NCI-H2196 (cell line): ENCODE measurements at regions not wholly inside any gene's neighbourhood (a gene's known extent, or its start where the extent isn't known, plus 50 kb on each side); places are given as distances from the start of the nearest gene placed in this dataset.

ENCODE experiments used
- DNase-seq: peaks from one replicate; lab custom pipeline; 2025; ENCODE audit not compliant: unreplicated experiment; lab: John Stamatoyannopoulos, UW

GRCh38 chr1:14180738-14181137 is 417.7 kb upstream of the KAZN start:
- DNase-seq: no peak

- DNase-seq: no peak
Observed at GRCh38 chr1:14181191-14181795, 417.2 kb upstream of the KAZN start.

- DNase-seq: no peak
Observed at GRCh38 chr1:14182856-14183255, 415.6 kb upstream of the KAZN start.

GRCh38 chr1:14183329-14183728 is 415.2 kb upstream of the KAZN start:
- DNase-seq: no peak

- DNase-seq: no peak
Observed at GRCh38 chr1:14184454-14184853, 414.0 kb upstream of the KAZN start.

- no peak for DNase-seq
Observed at GRCh38 chr1:14189381-14189780, 409.1 kb upstream of the KAZN start.

DNA sequence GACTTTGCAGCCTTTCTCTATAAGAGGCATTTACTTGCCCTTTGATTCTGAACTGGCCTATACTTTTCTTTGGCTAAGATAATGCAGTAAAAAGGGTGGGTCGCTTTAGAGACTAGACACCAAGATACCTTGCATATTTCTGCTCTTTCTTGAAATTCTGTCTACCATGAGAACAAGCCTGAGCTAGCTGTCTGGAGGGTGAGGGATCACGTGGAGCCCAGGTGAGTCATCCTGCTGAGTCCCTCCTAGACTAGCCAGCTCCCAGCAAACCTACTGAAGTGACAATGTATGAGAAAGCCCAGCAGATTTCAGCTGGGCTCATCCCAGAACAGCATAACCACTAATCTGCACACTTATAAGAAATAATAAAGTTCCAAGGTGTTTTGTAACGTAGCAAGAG is 408.0 kb upstream of the KAZN start:
- no peak for DNase-seq

DNA sequence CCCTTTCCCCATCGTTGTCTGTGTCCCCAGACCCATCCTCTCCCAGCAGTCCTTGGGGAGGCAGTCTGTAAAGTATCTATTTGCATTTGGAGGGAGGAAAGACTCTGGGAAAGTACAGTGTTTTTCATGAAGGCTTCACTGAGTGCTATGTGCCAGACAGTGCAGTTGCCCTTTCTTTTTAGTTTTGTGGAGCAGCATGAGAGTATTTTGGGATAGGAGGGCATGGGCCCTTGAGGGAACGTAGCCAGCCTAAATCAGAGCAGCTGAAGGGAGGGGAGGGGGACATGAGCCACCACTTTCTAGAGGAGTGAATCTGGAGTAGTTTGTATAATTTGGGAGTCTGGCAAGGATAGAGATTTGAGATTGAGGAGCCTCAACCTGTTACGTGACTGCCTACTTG is 404.0 kb upstream of the KAZN start:
- no peak for DNase-seq

GRCh38 chr1:14205066-14205465 is 393.4 kb upstream of the KAZN start:
- DNase-seq: no peak

DNA sequence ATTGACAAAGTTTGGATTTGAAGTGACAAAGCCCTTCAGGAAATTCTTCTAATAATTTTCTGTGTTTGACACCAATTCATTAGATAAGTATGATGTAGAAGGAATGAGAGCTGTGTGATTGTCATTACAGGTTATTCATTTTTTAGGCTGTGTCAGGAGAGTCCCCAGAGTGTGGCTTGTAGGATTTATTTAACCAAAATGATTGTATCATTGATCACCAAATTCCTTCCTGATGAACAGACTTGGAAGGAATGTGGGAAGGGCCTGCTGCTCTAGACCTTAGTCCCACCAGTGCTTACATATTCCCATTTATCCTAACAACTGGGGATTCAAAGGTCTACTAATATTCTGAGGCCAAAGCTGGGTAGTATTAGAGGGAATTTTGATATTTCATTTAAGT is 383.3 kb upstream of the KAZN start:
- no peak for DNase-seq

DNA sequence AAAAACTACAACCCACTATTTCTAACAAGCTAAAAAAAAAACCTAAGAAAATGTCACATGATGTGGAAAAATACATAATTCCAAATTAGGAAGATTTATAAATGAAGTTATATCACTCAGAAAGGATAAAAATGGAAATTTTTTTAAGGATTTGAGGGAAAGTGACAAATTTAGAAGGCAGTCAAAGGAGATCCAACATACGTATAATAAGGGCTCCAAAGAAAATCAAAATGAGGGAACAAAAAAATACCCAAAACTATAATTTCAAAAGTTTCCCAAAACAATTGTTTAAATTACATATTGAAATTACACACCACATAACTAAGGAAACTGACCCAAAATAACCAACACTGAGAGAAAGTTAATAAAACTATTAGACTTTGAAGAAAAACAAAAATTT is 381.1 kb upstream of the KAZN start:
- no peak for DNase-seq

DNA sequence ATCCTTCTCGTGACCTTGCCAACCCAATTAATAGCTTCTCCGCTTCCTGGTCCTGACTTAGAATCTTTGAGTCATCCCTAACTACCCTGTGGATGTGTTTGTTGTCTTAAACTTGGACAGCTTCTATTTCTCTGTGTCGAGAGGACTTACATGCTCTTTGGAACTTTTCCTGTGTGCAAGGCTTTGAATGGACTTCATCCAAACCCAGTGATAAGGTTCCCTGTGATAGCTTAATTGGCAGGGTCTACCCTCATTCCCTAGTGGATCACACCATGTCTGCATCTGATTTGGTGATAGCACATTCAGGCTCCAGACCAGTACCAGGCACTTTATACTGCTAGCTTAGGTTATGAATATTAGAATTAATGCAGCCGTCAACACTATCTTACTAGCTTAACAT is 378.2 kb upstream of the KAZN start:
- DNase-seq: no peak

GRCh38 chr1:14220811-14221210 is 377.7 kb upstream of the KAZN start:
- no peak for DNase-seq

DNA sequence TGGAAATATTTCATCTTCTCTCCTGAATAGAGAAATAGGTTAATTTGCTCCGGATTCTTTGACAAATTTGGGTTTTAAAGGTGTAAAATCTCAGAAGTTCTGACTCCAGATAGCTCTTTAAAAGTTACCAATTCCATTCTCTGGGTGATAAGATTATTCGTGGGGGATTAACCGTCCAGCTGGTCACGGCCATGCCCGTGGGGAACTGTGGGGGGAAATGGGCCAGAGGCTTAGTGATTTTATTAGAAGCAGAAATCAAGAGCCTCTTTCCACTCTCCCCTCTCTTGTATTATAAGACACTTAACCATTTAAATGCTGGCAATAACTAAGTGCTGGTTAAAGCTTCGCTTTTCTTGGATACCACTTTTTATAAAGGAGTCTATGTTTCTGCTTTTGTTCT is 376.4 kb upstream of the KAZN start:
- DNase-seq: no peak

DNA sequence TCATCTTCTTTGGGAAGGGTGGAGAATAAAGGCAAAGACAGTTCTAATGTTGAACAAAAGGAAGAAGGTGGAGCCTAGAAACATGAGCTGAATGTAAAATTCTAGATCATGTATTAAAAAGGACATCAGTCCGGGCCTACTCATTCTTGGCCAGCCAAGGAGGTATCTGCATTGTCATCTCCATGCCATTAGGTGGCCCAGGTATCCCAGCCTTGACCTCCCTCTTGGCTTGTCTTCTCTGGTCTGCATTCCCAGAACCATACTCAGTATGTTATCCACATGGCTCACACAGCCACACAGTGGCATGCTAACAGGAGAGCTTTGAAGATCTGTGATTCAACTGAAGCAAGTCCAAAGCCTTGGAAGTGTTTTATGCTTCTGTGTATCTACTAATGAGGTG is 369.8 kb upstream of the KAZN start:
- DNase-seq: no peak

- DNase-seq: no peak
Observed at GRCh38 chr1:14233510-14233909, 365.0 kb upstream of the KAZN start.

GRCh38 chr1:14236097-14236496 is 362.4 kb upstream of the KAZN start:
- DNase-seq: no peak

- DNase-seq: no peak
Observed at GRCh38 chr1:14238472-14239307, 359.8 kb upstream of the KAZN start.

GRCh38 chr1:14240265-14240664 is 358.2 kb upstream of the KAZN start:
- DNase-seq: no peak

DNA sequence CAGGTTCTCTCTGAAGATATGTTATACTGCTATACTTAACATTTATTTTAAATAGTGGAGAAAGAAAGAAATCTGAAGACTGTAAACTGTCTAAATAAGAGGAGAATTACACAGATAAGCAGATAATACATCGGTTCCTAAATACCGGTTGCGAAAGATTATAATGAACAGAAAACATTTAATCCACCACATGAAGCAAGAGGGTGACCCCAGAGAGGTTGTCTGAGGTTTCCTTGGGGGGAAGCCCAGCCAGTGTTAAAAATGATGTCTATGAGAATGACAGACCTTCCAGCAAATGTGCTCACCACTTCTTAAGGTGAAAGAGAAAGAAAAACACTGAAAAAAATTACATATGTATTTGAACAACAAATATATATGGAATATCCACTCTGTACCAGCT is 356.4 kb upstream of the KAZN start:
- no peak for DNase-seq

DNA sequence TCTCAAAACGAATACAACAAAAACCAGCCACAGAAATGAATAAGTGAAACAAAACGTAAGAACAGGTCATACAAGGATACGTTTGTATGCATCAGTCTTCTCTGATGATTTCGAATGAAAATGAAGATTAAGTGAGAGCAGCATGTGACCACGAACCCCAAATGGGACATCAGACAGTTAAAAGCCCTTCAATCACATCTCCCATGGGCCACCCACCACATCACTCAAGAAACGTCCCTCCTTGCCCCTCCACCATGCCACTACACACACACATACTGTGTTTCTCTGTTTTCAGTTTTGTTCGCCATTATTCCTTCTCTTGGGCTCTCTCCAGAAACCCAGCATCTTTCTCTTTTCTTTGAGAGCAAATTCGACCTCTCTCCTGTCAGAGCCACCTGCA is 355.6 kb upstream of the KAZN start:
- no peak for DNase-seq

- DNase-seq: no peak
Observed at GRCh38 chr1:14245954-14246353, 352.5 kb upstream of the KAZN start.

- DNase-seq: no peak
Observed at GRCh38 chr1:14246471-14246870, 352.0 kb upstream of the KAZN start.
